PC-9 (cell line): ENCODE measurements at regions not wholly inside any gene's neighbourhood (a gene's known extent, or its start where the extent isn't known, plus 50 kb on each side); places are given as distances from the start of the nearest gene placed in this dataset.
A peak's percentile ranks its signal among the peaks of the same experiment; 100 is the strongest.

Experiments
- EZH2 ChIP-seq: fragments of 200-600 bp; sonication (generic); IDR thresholded peaks from 2 replicates; pipeline ENCODE4 v1.8.0; 2017; ENCODE audit warnings: antibody characterized with exemption, low read depth
- TF ChIP-seq, protein P1 (sequence below): fragments of 200-600 bp; sonication (generic); conservative IDR thresholded peaks from 2 replicates; pipeline ENCODE4 v1.6.1; 2017; ENCODE audit warnings: mixed run types, antibody characterized with exemption, mild to moderate bottlenecking, moderate library complexity

DNA sequence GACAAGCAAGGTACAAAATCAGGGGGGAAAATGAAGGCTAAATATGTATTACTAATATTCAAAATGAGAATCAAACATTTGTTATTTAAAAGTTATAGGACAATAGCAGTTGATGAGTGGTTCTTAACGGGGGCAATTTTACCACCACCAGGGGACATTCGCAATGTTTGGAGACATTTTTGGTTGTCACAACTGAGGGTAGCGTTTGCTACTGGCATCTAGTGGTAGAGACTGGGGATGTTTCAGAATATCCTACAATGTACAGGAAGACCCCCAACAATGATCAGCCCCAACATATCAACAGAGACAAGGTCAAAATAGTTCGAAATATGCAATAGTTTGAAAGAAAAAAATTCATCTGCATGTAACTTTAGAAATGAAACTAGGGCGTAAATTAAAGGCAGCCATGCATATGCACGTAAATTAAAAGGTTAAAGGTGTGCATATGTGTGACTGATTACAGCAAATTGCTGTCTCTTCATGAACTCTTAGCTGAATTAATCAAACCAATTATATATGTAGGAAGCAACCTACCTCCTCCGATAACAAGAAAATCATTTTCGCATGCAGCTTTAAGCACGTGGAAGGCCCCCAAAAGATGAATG lies 61.2 kb upstream of the CUL3 start:
- TF ChIP-seq, protein P1, sequence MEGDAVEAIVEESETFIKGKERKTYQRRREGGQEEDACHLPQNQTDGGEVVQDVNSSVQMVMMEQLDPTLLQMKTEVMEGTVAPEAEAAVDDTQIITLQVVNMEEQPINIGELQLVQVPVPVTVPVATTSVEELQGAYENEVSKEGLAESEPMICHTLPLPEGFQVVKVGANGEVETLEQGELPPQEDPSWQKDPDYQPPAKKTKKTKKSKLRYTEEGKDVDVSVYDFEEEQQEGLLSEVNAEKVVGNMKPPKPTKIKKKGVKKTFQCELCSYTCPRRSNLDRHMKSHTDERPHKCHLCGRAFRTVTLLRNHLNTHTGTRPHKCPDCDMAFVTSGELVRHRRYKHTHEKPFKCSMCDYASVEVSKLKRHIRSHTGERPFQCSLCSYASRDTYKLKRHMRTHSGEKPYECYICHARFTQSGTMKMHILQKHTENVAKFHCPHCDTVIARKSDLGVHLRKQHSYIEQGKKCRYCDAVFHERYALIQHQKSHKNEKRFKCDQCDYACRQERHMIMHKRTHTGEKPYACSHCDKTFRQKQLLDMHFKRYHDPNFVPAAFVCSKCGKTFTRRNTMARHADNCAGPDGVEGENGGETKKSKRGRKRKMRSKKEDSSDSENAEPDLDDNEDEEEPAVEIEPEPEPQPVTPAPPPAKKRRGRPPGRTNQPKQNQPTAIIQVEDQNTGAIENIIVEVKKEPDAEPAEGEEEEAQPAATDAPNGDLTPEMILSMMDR: peak; percentile 71
- no peak for TF ChIP-seq EZH2
